Ovary (tissue), 7 donors: ENCODE measurements at regions not wholly inside any gene's neighbourhood (a gene's known extent, or its start where the extent isn't known, plus 50 kb on each side); places are given as distances from the start of the nearest gene placed in this dataset.

Experiments
- DNase-seq, 5 donors: peaks; one replicate each; pipeline ENCODE4 v3.0.0-alpha.2; 2019 to 2020
- H3K27ac ChIP-seq, 2 donors: fragments of 200-600 bp; one replicate each; pipeline versions ENCODE4 v1.5.1 to v1.8.0; 2019 to 2022
- H3K27me3 ChIP-seq: fragments of 200-600 bp; one replicate; pipeline ENCODE4 v1.8.0; 2022
- H3K36me3 ChIP-seq: fragments of 200-600 bp; sonication (generic); one replicate; pipeline ENCODE4 v1.5.1; 2019
- H3K4me1 ChIP-seq: one replicate; pipeline ENCODE4 v1.8.1; 2013; ENCODE audit warnings: mild to moderate bottlenecking, moderate library complexity; ENCODE audit not compliant: insufficient read depth
- H3K4me3 ChIP-seq: fragments of 200-600 bp; sonication (generic); one replicate; pipeline ENCODE4 v1.5.1; 2017
- H3K9me3 ChIP-seq, 2 donors: fragments of 200-600 bp in 1 of 2; sonication (generic) in 1 of 2; one replicate each; pipeline versions ENCODE4 v1.5.1 to v1.8.1; 2013 to 2019; ENCODE audit warnings: mild to moderate bottlenecking in 1 of 2, moderate library complexity in 1 of 2
- CTCF ChIP-seq, 3 donors: fragments of 450-650 bp in 2 of 3; fragments of 200-600 bp in 1 of 3; IDR thresholded peaks; one replicate each; pipeline versions ENCODE4 v1.5.1 to v1.8.0; 2016 to 2022; ENCODE audit warnings: antibody characterized with exemption in 3 of 3, mild to moderate bottlenecking in 1 of 3
- EP300 ChIP-seq: sonication (generic); formaldehyde crosslinking; IDR thresholded peaks from one replicate; pipeline ENCODE4 v1.6.1; 2017; ENCODE audit warnings: antibody characterized with exemption
- POLR2A ChIP-seq: fragments of 450-650 bp; IDR thresholded peaks from one replicate; pipeline ENCODE4 v1.6.1; 2017; ENCODE audit warnings: antibody characterized with exemption, mild to moderate bottlenecking, moderate library complexity
- WGBS, 3 donors: extraction: QIAGEN DNeasy Blood & Tissue Kit in 1 of 3; methylation state at CpG; one replicate each; pipeline versions ENCODE4 v1.1.5 to v1.1.7; 2013 to 2017; 5-methylcytosine and 5-hydroxymethylcytosine counted together
- intact Hi-C, 4 donors: fragments of 100-400 bp; cut with DNase I; formaldehyde crosslinking; loops; one replicate each; pipeline versions ENCODE4 v1.11.0 to v1.15.1; 2022 to 2023
- donor health status: DM: no; HTN: no; CAD: no; lungs with moderate emphysema.
- donor health status: DM: no; HTN: no; CAD: no.
- donor health status: Bipolar disorder and iron deficiency.
- donor health status: DM: no; HTN: no; CAD: no.
- donor health status: DM: yes; HTN: yes; CAD: no.

GRCh38 chr16:80009971-80010659 lies 409.6 kb upstream of the MAF start:
- DNase-seq: peak in 1 of 5 donors; percentile 18

GRCh38 chr16:80008857-80009256 lies 408.3 kb upstream of the MAF start:
- H3K27me3 ChIP-seq: no peaks in the 10 kb centered on the region
- H3K27ac ChIP-seq: no peak overlapping the region
- WGBS, 3 donors: 93 to 94% (median 94%) methylated on average over 2 of the region's 2 CpGs
- no peak for TF ChIP-seq POLR2A
- no peak for TF ChIP-seq EP300
- no peak for TF ChIP-seq CTCF (IDR thresholded peaks at IDR 0.05)
- DNase-seq: no peak
- H3K4me1 ChIP-seq: peaks cover 7% of the 10 kb centered on the region
- H3K4me3 ChIP-seq: no peak overlapping the region
- intact Hi-C loops: no loop called here
- H3K36me3 ChIP-seq: no peaks in the 10 kb centered on the region
- no peaks in the 10 kb centered on the region for H3K9me3 ChIP-seq

More at GRCh38 chr16:80009971-80010659, 409.6 kb upstream of the MAF start:
- no peak overlapping the region for H3K27ac ChIP-seq
- WGBS, 3 donors: 10 to 55% (median 22%) methylated on average over 4 of the region's 4 CpGs
- no peak overlapping the region for H3K4me3 ChIP-seq
- peaks cover 7% of the 10 kb centered on the region for H3K4me1 ChIP-seq
- no peaks in the 10 kb centered on the region for H3K9me3 ChIP-seq
- H3K36me3 ChIP-seq: no peaks in the 10 kb centered on the region
- no peak for TF ChIP-seq CTCF (IDR thresholded peaks at IDR 0.05)
- intact Hi-C loops: no loop called here
- H3K27me3 ChIP-seq: no peaks in the 10 kb centered on the region

- TF ChIP-seq EP300: no peak
- no peak for TF ChIP-seq CTCF (IDR thresholded peaks at IDR 0.05)
- no peak for TF ChIP-seq POLR2A
- Histone ChIP-seq H3K4me1 (peaks cover 7% of the 10 kb centered on the region), H3K27ac (no peak overlapping the region), H3K36me3 (no peaks in the 10 kb centered on the region), H3K27me3 (no peaks in the 10 kb centered on the region), H3K9me3 (no peaks in the 10 kb centered on the region), H3K4me3 (no peak overlapping the region)
- WGBS, 3 donors: 71 to 89% (median 74%) methylated on average over 4 of the region's 4 CpGs
- no peak for DNase-seq
- intact Hi-C loops: no loop called here
Observed at GRCh38 chr16:80007231-80007630, 406.7 kb upstream of the MAF start.

DNA sequence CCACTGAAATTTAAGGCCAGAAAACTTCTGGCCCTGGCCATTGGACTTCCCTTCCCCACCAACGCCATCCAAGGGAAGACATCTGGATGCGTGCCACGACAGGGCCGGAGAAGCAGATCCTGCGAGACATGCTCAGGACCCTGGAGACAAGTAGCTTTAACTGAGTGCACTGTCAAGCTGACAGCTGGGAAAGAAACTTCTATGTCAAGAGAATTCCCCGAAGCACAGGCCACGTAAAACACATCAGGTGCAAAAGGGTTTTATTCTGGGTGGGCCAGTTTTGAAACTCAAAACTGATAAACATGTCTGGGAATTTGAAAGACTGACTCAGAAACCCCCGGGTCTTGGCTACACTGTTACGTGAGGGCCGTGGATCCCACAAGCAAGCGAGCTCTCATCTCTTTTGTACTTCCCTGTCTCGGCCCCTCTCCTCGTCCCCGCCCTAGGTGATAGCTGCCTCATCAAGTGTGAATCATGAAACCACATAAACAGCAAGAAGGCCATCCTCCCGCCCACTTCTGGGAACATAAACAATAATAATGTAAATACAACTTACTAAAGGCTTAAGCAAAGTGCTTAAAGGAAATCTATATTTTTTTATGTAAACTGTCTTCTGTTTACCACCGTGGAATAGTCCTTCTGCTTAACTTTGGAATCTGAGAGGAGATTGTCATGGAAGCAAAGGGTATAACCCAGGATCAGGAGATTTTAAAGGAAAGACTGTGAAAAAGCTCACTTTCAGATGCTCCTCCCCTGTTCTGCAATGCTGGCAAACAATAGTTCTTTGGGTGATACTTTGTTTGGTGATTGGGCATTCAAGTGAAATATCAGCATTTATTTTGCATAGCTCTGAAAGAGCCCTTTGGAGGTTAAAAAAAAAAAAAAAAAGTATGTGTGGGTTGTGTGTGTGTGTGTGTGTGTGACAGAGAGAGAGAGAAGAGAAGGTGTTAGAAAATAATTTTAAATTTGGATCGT lies 406.0 kb upstream of the MAF start:
- no peak for TF ChIP-seq EP300
- no peak for TF ChIP-seq POLR2A
- no peak for TF ChIP-seq CTCF (IDR thresholded peaks at IDR 0.05)
- H3K27ac ChIP-seq: no peak overlapping the region
- 22 to 44% (median 25%) methylated on average over 17 of the region's 17 CpGs for WGBS, 3 donors
- peak; percentile 27 to 46 (median 28) for DNase-seq
- peaks cover 7% of the 10 kb centered on the region for H3K4me1 ChIP-seq
- no peaks in the 10 kb centered on the region for H3K27me3 ChIP-seq
- no peak overlapping the region for H3K4me3 ChIP-seq
- intact Hi-C loops: no loop called here
- H3K9me3 ChIP-seq: no peaks in the 10 kb centered on the region
- no peaks in the 10 kb centered on the region for H3K36me3 ChIP-seq
